Type B pancreatic cell (in vitro differentiated cells): ENCODE measurements at regions not wholly inside any gene's neighbourhood (a gene's known extent, or its start where the extent isn't known, plus 50 kb on each side); places are given as distances from the start of the nearest gene placed in this dataset.
A peak's percentile ranks its signal among the peaks of the same experiment; 100 is the strongest.

Experiments
- DNase-seq: peaks from one replicate; pipeline ENCODE4 v3.0.0; 2021; ENCODE audit warnings: mixed read lengths; ENCODE audit not compliant: unreplicated experiment; ENCODE audit errors: extremely low spot score
- H3K27ac Mint-ChIP-seq: 2 replicates; pipeline ENCODE4 v1.8.0; 2021; ENCODE audit warnings: mild to moderate bottlenecking, mixed read lengths
- H3K27me3 Mint-ChIP-seq: 2 replicates; pipeline ENCODE4 v1.8.0; 2021; ENCODE audit warnings: mixed read lengths
- H3K36me3 Mint-ChIP-seq: 2 replicates; pipeline ENCODE4 v1.8.0; 2021; ENCODE audit warnings: mixed read lengths
- H3K4me1 Mint-ChIP-seq: one replicate; pipeline ENCODE4 v1.8.0; 2021; ENCODE audit warnings: mixed read lengths; ENCODE audit not compliant: unreplicated experiment
- H3K4me3 Mint-ChIP-seq: 2 replicates; pipeline ENCODE4 v1.8.0; 2021; ENCODE audit warnings: mild to moderate bottlenecking, mixed read lengths
- H3K9me3 Mint-ChIP-seq: 2 replicates; pipeline ENCODE4 v1.8.0; 2021; ENCODE audit warnings: mixed read lengths
- TF ChIP-seq, protein P1 (sequence below): fragments of 200-600 bp; sonication (generic); conservative IDR thresholded peaks from 2 replicates; pipeline ENCODE4 v1.5.0; 2021; ENCODE audit warnings: antibody characterized with exemption, mild to moderate bottlenecking

DNA sequence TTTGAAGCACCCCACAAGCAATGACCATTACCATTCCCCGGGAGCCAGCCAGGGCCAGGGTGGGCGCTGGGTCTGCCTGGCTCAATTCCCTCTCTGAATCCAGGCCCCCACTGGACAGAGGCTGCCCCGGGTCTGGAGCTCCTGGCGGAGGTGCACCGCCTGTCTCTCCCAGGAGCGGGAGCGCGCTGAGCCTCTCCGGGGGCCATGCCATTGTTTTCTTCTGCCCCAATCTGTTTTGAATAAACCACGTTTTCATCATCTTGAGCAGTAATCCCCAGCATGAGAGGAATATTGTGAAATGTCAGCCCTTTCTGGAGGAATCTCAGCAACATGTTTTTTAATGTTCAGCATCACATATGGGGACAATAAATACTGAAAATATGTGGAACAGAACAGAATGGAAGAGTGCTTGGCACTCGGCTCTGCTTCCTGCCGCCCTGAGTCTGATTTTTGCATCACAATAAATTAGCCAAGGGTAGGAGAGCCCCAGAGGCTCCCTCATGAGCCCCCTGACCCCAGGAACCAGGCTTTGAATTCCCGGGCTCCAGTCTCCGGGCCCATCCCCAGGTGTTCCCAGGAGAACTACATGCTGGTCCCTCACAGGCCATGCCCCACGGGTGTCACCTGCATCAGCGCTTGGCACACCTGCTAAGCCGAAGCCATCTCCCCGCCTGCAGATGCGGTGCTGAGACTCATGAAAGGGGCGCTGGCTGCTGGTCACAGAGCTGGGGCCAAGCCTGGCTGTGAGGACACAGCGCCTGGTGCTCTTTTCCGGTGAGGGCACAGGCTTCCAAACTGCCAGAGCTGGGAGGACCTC is 88.8 kb downstream of the INHBB start:
- Mint-ChIP-seq H3K4me1 (peaks cover 9% of the 10 kb centered on the region), H3K4me3 (no peak overlapping the region), H3K9me3 (no peaks in the 10 kb centered on the region), H3K27me3 (peaks cover 19% of the 10 kb centered on the region), H3K27ac (no peak overlapping the region), H3K36me3 (no peaks in the 10 kb centered on the region)
- peak; percentile 65 for DNase-seq
- TF ChIP-seq, protein P1, sequence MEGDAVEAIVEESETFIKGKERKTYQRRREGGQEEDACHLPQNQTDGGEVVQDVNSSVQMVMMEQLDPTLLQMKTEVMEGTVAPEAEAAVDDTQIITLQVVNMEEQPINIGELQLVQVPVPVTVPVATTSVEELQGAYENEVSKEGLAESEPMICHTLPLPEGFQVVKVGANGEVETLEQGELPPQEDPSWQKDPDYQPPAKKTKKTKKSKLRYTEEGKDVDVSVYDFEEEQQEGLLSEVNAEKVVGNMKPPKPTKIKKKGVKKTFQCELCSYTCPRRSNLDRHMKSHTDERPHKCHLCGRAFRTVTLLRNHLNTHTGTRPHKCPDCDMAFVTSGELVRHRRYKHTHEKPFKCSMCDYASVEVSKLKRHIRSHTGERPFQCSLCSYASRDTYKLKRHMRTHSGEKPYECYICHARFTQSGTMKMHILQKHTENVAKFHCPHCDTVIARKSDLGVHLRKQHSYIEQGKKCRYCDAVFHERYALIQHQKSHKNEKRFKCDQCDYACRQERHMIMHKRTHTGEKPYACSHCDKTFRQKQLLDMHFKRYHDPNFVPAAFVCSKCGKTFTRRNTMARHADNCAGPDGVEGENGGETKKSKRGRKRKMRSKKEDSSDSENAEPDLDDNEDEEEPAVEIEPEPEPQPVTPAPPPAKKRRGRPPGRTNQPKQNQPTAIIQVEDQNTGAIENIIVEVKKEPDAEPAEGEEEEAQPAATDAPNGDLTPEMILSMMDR = no peak

DNA sequence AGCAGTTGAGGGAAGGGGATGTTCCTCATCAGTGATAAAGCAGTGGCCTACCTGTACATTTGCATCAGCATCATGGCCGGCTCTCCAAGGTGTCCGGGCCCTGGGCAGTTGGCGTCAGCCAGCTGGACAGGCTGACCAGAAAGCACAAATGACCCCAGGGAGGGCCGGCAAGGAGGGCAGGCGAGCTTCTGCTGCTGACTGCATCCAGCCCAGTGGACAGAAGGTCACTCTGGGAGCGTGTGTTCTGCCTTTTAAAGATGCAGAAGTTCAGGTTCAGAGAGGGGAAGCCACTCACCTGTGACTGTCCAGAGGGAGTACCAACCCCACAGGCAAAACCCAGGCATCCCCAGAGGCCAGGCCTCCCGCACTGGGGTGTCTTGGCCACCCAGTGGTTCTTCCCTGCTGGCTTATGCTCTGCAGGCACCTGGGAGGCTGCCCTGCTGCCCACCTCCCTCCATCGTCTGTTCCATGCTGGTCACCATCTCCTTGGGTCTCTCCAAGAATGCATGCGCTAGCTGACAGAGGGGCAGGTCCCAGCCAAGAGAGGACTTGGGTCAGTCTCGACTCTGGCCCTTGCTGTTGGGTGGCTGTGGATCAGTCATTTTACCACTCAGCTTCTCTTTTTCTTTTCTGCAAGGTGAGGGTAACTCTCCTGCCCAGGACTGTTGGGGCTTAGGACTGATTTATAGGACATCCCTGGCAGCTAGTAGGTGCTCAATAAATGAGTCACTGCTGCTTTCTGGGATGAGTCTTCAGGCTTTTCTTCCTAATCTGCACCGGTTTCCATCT is 89.9 kb downstream of the INHBB start:
- H3K36me3 Mint-ChIP-seq = no peaks in the 10 kb centered on the region
- TF ChIP-seq, protein P1 = no peak
- H3K9me3 Mint-ChIP-seq = no peaks in the 10 kb centered on the region
- peaks cover 7% of the 10 kb centered on the region for H3K4me1 Mint-ChIP-seq
- H3K27ac Mint-ChIP-seq = no peak overlapping the region
- H3K4me3 Mint-ChIP-seq = no peak overlapping the region
- H3K27me3 Mint-ChIP-seq = peaks cover 23% of the 10 kb centered on the region
- peak; percentile 54 for DNase-seq

DNA sequence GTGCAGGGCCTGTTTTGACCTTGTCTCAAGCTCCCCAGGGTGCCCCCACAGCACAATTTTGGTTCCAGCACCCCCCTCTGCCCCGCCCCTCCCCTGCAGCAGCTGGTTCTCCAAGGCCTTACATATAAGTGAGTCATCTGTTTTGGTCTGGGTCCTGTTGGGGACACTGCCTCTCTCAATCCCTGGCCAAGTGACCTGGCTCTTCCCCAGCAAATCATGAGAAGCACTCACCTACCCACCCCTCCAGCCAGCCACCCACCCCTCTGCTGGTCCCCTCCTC is 90.5 kb downstream of the INHBB start:
- H3K27ac Mint-ChIP-seq = no peak overlapping the region
- H3K4me3 Mint-ChIP-seq = no peak overlapping the region
- TF ChIP-seq, protein P1 = no peak
- DNase-seq = peak; percentile 32
- peaks cover 10% of the 10 kb centered on the region for H3K4me1 Mint-ChIP-seq
- H3K9me3 Mint-ChIP-seq = no peaks in the 10 kb centered on the region
- H3K36me3 Mint-ChIP-seq = no peaks in the 10 kb centered on the region
- H3K27me3 Mint-ChIP-seq = peaks cover 28% of the 10 kb centered on the region

DNA sequence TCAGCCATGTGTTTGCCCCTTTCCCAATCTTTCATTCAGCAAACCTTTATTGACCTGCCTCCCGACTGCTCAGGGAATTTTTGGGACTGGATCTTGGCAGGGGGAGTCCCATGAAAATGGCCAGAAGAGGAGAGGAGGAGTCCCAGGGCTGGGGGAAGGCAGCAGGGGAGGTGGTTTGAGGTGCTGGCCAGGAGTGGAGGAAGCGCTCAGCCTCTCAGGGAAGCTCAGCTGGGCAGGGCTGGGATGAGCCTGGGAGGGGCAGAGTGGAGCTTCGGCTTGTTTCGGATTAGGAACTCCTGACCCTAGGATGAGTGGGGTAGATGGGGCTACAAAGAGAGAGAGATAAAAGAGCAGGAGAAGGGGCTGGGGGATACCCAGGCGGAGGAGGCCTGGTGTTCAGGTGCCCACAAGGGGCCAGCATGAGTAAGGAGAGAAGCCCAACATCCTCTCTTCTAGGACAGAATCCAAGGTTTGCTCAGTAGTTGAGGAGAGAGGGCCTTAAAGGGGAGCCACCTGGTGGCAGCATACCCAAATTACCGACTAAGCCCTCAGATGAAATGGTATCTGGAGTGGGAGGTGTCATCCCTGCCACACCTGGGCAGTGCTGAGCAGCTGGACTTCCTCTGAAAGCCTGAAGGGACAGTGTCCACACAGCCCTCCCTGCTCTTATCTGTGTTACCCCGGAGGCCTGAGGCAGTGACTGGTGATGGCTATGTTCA is 91.1 kb downstream of the INHBB start:
- TF ChIP-seq, protein P1 = peak; percentile 67
- H3K36me3 Mint-ChIP-seq = no peaks in the 10 kb centered on the region
- H3K9me3 Mint-ChIP-seq = no peaks in the 10 kb centered on the region
- no peak overlapping the region for H3K27ac Mint-ChIP-seq
- DNase-seq = peak; percentile 37
- H3K27me3 Mint-ChIP-seq = peaks cover 33% of the 10 kb centered on the region
- H3K4me1 Mint-ChIP-seq = peaks cover 14% of the 10 kb centered on the region
- H3K4me3 Mint-ChIP-seq = no peak overlapping the region

DNA sequence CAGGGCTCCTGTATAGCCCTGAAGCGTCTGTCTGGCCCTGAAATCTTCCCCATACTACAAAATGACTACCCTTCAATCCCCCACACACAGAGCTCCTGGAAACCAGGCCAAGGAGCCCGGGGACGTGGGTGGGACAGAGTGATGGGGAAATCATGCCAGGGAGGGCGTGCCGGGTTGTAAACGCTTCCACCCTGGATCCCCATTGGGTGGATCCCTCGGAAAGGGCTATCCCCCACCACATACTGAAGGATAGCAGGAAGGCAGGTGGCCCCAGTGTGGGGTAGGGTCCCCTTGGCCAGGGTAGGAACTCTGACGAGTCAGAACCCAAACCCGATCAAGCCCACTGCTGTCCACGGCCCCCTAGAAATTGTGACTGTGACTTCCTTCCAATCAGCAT is 91.7 kb downstream of the INHBB start:
- TF ChIP-seq, protein P1 = no peak
- no peaks in the 10 kb centered on the region for H3K9me3 Mint-ChIP-seq
- DNase-seq = no peak
- H3K4me1 Mint-ChIP-seq = peaks cover 17% of the 10 kb centered on the region
- H3K36me3 Mint-ChIP-seq = no peaks in the 10 kb centered on the region
- H3K4me3 Mint-ChIP-seq = no peak overlapping the region
- H3K27ac Mint-ChIP-seq = no peak overlapping the region
- H3K27me3 Mint-ChIP-seq = peaks cover 39% of the 10 kb centered on the region
